ENCODE measurements at regions not wholly inside any gene's neighbourhood (a gene's known extent, or its start where the extent isn't known, plus 50 kb on each side); places are given as distances from the start of the nearest gene placed in this dataset.

GRCh38 chr3:161555320-161555719, 58.7 kb downstream of the OTOL1 start:
- TF ChIP-seq CTCF (IDR thresholded peaks at IDR 0.05; ENCODE audit: low read depth, low read length): no peak
- no peak for DNase-seq (ENCODE audit: low read depth, low spot score)
- H3K4me3 ChIP-seq (ENCODE audit: low read depth, low read length): no peak overlapping the region
- in situ Hi-C loops (cut with HindIII; ENCODE audit: low sequenced_read_pairs): no loop called here

- DNase-seq (ENCODE audit: low read depth, low spot score): no peak
- H3K4me3 ChIP-seq (ENCODE audit: low read depth, low read length): no peak overlapping the region
- in situ Hi-C loops (cut with HindIII; ENCODE audit: low sequenced_read_pairs): no loop called here
- no peak for TF ChIP-seq CTCF (IDR thresholded peaks at IDR 0.05; ENCODE audit: low read depth, low read length)
Observed at GRCh38 chr3:161556533-161556932, 59.9 kb downstream of the OTOL1 start.

- in situ Hi-C loops (cut with HindIII; ENCODE audit: low sequenced_read_pairs): no loop called here
- no peak for DNase-seq (ENCODE audit: low read depth, low spot score)
- TF ChIP-seq CTCF (IDR thresholded peaks at IDR 0.05; ENCODE audit: low read depth, low read length): no peak
- no peak overlapping the region for H3K4me3 ChIP-seq (ENCODE audit: low read depth, low read length)
Observed at GRCh38 chr3:161556941-161557340, 60.3 kb downstream of the OTOL1 start.

- TF ChIP-seq CTCF (IDR thresholded peaks at IDR 0.05; ENCODE audit: low read depth, low read length): no peak
- in situ Hi-C loops (cut with HindIII; ENCODE audit: low sequenced_read_pairs): no loop called here
Observed at GRCh38 chr3:161557445-161558150, 61.0 kb downstream of the OTOL1 start.

GRCh38 chr3:161558236-161558635, 61.6 kb downstream of the OTOL1 start:
- in situ Hi-C loops (cut with HindIII; ENCODE audit: low sequenced_read_pairs): no loop called here
- no peak overlapping the region for H3K4me3 ChIP-seq (ENCODE audit: low read depth, low read length)
- TF ChIP-seq CTCF (IDR thresholded peaks at IDR 0.05; ENCODE audit: low read depth, low read length): no peak
- DNase-seq (ENCODE audit: low read depth, low spot score): peak; percentile 81

More at GRCh38 chr3:161557445-161558150, 61.0 kb downstream of the OTOL1 start:
- no peak overlapping the region for H3K4me3 ChIP-seq (ENCODE audit: low read depth, low read length)
- DNase-seq (ENCODE audit: low read depth, low spot score): no peak

GRCh38 chr3:161559177-161559998, 62.8 kb downstream of the OTOL1 start:
- in situ Hi-C loops (cut with HindIII; ENCODE audit: low sequenced_read_pairs): no loop called here
- H3K4me3 ChIP-seq (ENCODE audit: low read depth, low read length): no peak overlapping the region
- TF ChIP-seq CTCF (IDR thresholded peaks at IDR 0.05; ENCODE audit: low read depth, low read length): peak; percentile 83
- peak; percentile 70 for DNase-seq (ENCODE audit: low read depth, low spot score)

All from astrocyte of the spinal cord (primary cell).